GM12892 (cell line): ENCODE measurements at regions not wholly inside any gene's neighbourhood (a gene's known extent, or its start where the extent isn't known, plus 50 kb on each side); places are given as distances from the start of the nearest gene placed in this dataset.
A peak's percentile ranks its signal among the peaks of the same experiment; 100 is the strongest.

Source experiments
- DNase-seq: peaks from one replicate; pipeline ENCODE4 v3.0.0; 2011; ENCODE audit not compliant: insufficient read length
- FAIRE-seq: peaks from 2 replicates; lab custom pipeline; 2011; peaks lifted over from hg19 to GRCh38; lab: Jason Lieb, UNC
- POLR2A ChIP-seq: IDR thresholded peaks from 2 replicates; pipeline ENCODE4 v1.6.1; 2011; ENCODE audit warnings: low read depth, low read length, control low read depth
- POLR2AphosphoS5 ChIP-seq: IDR thresholded peaks from 2 replicates; pipeline ENCODE4 v1.6.1; 2011; ENCODE audit warnings: low read depth, low read length, control low read depth
- TAF1 ChIP-seq: IDR thresholded peaks from 2 replicates; pipeline ENCODE4 v1.6.1; 2011; ENCODE audit warnings: low read depth, mild to moderate bottlenecking, control low read depth, low read length, borderline replicate concordance

DNA sequence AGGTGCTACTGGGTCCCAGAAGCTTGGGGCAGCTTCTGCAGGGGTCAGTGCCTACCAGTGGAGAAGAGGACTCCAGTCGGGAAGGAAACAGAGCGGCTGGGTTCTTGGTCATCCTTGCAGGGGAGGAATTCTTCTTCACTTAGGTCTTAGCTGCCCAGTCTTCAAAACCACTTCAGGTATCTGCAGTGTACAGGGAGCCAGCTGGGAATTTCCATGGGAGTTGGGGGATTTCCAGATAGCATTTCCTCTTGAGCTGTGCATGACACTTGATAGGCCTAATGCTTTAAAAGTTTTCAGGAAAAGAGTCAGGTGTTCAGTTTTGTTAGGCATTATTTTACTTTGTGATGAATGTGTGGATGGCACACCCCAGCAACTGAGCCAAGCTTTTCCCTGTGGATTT, 58.1 kb upstream of the ENPP6 start:
- no peak for DNase-seq
- no peak for FAIRE-seq
- TF ChIP-seq POLR2A (no peak), POLR2AphosphoS5 (no peak), TAF1 (no peak)

DNA sequence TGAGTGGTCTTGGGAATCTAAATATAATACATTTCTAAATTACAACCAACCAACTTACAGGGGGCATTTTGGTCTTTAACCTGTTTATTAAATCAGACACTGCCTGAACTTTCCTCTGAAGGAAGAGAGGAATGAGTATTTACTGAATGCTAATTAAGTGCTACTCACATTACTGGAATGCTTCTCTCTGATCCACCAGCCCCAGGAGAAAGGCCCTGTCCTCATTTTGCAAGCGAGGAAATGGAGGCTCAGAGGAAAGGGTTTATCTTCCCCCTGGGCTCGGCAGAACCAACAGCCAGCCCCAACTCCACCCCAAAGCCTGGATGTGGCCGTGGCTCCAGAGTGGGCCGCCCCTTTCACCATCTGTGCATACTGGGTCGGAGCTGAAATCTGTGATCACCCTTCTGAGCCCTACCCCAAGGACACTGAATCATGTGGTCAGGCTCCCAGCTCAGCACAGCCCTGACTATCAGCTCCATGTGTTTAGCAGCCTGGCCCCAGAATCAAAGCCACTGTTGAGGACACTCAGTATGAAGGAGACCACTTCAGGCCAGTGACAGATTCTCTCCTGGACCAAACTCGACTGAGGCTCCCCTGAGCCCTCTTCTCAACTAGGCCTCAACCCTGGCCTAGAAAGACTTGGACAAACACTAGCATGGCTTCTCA, 56.7 kb upstream of the ENPP6 start:
- FAIRE-seq, result peak; percentile 14
- DNase-seq, result no peak
- no peak for TF ChIP-seq TAF1
- no peak for TF ChIP-seq POLR2A
- no peak for TF ChIP-seq POLR2AphosphoS5

DNA sequence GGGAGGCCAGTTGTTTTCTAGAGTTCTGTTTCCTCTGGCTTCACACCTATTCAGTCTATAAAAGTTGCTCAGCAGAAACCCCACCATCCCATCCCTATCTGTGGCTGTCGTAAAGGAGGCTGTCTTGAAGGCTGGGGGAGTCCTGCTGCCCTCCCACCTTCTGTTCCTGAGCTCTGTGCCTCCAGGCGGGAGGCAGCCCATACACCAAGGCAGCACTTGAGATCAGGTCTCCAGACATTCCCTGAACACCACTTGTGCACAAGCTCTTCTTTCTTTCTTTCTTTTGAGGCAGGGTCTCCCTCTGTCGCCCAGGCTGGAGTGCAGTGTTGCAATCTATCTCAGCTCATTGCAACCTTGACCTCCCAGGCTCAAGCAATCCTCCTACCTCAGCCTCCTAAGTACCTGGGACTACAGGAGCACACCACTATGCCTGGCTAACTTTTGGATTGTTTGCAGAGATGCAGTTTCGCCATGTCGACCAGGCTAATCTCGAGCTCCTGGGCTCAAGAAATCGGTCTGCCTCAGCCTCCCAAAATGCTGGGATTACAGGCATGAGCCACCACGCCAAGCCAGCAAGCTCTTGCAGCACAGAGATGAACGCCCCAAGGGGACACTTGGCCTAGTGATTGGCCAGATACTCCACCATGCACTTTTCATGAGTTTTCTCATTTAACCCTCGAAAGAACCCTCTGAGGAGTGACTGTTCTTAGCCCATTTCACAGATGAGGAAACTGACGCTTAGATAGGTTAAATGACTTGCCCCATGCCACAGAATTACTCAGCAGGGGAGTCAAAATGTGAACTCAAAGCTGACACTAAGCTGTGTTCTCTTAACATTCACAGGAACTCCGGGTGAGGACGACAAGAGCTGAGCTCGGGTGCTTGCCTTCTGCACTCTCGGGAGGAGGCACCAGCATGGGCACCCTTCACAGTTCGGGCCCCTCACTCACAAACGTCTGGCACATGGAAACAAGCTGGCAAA, 55.8 kb upstream of the ENPP6 start:
- FAIRE-seq, result peak; percentile 97
- peak; percentile 59; the same call in 1 of the 2 replicates for TF ChIP-seq POLR2AphosphoS5
- peak; percentile 58 for TF ChIP-seq POLR2A
- no peak for TF ChIP-seq TAF1

DNA sequence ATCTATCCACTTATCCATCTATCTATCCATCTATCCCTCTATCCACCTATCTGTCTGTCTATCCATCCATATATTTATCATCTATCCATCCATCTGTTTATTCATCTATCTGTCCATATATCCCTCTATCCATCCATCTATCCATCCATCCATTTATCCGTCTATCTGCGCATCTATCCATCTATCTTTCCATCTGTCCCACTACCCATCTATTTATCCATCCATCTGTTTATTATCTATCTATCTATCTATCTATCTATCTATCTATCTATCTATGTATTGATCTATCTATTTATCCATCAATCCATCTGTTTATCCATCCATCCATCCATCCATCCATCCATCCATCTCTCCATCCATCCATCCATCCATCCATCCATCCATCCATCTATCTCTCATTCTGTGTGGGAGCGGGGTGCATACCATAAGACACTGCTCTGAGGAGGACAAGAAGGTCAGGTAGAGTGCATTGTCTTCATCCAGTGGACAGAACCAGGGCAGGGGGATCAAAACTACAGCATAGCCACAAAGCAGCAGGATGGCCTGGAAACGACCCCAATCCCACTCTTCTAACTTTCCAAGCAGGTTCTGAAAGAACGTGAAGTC, 53.2 kb upstream of the ENPP6 start:
- DNase-seq, result no peak
- TF ChIP-seq POLR2AphosphoS5 (no peak), TAF1 (no peak), POLR2A (no peak)
- FAIRE-seq, result peak; percentile 70

More for the DNA sequence above, 55.8 kb upstream of the ENPP6 start:
- no peak for DNase-seq

DNA sequence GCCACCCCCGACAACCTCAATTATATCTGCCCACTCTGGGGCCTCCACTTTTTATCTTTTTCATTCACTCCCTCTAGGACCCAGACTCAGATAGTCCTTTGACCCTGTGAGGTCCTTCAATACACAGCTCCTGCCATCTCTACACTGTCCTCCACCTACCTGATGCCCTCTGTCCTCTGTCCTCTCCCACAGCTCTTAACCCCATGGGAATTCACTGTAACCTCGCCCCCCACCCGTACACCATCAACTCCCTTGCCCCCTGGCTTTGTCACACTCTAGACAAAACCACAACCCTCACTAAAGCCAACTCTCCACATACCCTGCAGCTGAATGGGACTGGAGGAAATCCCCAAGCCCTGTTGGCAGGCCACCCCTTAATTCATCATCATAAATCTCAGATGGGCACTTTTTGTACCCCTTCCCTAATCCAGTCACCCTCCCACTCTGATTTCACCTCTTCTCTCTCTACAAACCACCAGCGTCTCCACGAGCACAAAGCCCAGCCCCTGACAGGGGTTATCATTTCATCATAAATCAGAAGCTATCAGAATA, 52.3 kb upstream of the ENPP6 start:
- TF ChIP-seq TAF1 (no peak), POLR2A (no peak), POLR2AphosphoS5 (no peak)
- DNase-seq (no peak), FAIRE-seq (peak; percentile 71)

DNA sequence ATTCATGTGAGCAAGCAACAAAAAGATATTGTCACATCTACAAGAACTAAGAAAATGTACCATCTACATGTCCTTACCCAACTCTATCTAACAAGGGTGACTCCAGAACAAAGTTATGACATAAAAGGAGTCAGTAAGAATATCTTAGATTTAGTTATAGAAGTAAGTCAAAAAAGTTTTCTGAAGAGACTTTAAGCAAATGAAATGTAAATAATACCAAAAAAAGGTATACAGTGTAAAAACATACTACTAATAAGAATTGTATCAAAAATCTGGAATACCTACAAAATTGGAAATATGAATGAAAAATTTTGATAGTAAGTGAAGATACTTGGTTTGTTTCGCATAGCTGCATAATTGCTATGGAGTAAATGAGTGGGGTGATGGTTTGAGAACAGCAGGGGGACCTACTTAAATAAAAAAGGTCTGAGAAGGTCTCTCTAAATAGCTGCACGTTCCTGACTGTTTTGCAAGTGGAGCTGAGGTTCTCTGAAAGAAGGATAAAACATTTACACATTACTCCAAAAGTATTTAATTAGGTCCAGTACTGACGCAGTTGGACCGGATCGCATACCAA, 51.0 kb upstream of the ENPP6 start:
- DNase-seq (no peak), FAIRE-seq (no peak)
- TF ChIP-seq TAF1, result no peak
- 0 out of 2 replicates have a peak, but pooled peaks have one; percentile 17 for TF ChIP-seq POLR2A
- no peak for TF ChIP-seq POLR2AphosphoS5

DNA sequence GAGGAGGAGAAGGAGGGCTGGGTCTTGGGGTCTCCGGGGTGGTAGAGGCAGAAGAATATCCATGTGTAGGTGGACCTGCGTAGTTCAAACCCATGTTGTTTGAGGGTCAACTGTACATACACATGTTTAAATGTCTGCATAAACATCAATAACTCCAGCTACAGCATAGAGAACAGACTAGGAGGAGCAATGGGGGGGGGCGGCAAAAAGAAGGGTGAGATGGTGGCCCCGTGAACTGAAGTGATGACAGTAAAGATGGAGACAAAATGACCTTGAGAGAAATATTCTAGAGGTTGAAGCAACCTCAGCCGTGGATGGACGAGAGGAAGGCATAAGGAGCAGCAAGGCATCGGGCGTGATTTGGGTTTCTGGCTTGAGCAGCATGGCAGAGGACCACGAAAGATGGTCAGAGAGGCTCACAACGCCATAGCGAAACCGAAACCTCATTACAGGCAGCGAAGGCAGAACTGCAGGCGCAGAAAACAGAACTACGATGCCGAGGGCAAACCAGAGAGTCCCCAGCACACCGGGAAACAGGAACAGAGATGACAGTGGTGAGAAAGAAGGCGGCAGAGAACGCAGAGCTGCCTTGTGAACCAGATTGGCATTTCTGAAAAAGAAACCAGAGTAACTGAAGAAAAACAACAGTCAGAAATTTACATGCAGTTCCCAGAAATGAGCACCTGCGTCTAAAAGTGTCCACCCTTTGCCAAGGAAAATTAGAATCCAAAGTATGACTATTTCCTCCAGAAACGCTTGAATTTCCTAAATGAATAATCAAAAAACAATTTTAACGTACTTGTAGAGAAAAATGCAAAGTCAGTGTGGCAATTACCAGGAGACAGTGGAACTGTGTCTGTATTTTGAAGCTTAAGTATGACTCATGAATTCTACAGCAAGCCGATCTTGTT, 50.3 kb upstream of the ENPP6 start:
- FAIRE-seq, result peak; percentile 100
- TF ChIP-seq POLR2AphosphoS5 (peak; percentile 53; the same call in 1 of the 2 replicates), TAF1 (no peak), POLR2A (peak; percentile 65; the same call in 1 of the 2 replicates)
- no peak for DNase-seq
